Naive thymus-derived CD8-positive, alpha-beta T cell (primary cell): ENCODE measurements at regions not wholly inside any gene's neighbourhood (a gene's known extent, or its start where the extent isn't known, plus 50 kb on each side); places are given as distances from the start of the nearest gene placed in this dataset.
A peak's percentile ranks its signal among the peaks of the same experiment; 100 is the strongest.
"Not testable (repeated sequence)": the region's sequence is repeated elsewhere in the genome, so short reads cannot be mapped to it uniquely, and the experiment has no call there.

ENCODE experiments used
- ATAC-seq, 2 donors: fragments of 150-1000 bp; cut with Tn5 transposase in 1 of 2; sonication (Bioruptor Pico), chemical (Tn5 transposase) in 1 of 2; 1 replicate in 1 of 2; 2 replicates in 1 of 2; pipeline ENCODE4 v1.10.0; 2021; ENCODE audit warnings: mild to moderate bottlenecking in 2 of 2, moderate library complexity in 2 of 2
- POLR2A ChIA-PET: fragments of 350-600 bp; sonication (Branson Sonifier 250); formaldehyde crosslinking; loops from one replicate; lab custom pipeline; 2021; ENCODE audit warnings: antibody characterized with exemption; lab: Charles Lee
- DNase-seq, 10 donors: peaks; one replicate each; pipeline versions ENCODE4 v3.0.0 to v3.0.0-alpha.2; 2020 to 2022
- H3K27ac Mint-ChIP-seq, 10 donors: one replicate each; pipeline ENCODE4 v1.8.0; 2020 to 2022; ENCODE audit warnings: mild to moderate bottlenecking in 10 of 10, mixed read lengths in 10 of 10, moderate library complexity in 4 of 10, inconsistent platforms in 1 of 10
- H3K27me3 Mint-ChIP-seq, 5 donors: one replicate each; pipeline ENCODE4 v1.8.0; 2021 to 2022; ENCODE audit warnings: mixed read lengths in 5 of 5
- H3K36me3 Mint-ChIP-seq, 3 donors: one replicate each; pipeline ENCODE4 v1.8.0; 2020 to 2022; ENCODE audit warnings: mixed read lengths in 3 of 3, mild to moderate bottlenecking in 2 of 3, inconsistent platforms in 1 of 3
- H3K4me1 Mint-ChIP-seq, 4 donors: one replicate each; pipeline ENCODE4 v1.8.0; 2021 to 2022; ENCODE audit warnings: mixed read lengths in 4 of 4
- H3K4me3 Mint-ChIP-seq, 10 donors: one replicate each; pipeline ENCODE4 v1.8.0; 2020 to 2022; ENCODE audit warnings: mild to moderate bottlenecking in 10 of 10, mixed read lengths in 10 of 10, moderate library complexity in 6 of 10, inconsistent platforms in 1 of 10
- H3K9me3 Mint-ChIP-seq, 9 donors: one replicate each; pipeline ENCODE4 v1.8.0; 2020 to 2022; ENCODE audit warnings: mixed read lengths in 9 of 9, mild to moderate bottlenecking in 3 of 9, inconsistent platforms in 1 of 9, moderate library complexity in 1 of 9

DNA sequence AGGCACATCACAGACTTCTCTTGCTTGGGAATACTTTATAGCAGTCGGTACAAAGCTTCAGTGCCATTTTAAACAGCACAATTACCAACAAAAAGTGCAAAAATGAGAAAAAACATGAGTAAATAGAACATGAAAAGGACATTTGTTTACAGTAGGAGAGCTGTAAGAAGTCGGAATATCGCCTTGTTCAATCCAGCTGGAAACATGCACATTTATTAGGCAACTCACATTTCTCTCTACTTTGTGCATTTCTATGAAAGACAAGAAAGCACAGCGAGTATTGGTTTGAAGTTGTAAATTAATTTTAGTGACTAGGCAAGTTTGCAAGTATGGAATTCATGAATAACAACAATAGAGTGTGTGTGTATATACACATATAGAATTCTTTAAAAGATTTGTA, 484.7 kb downstream of the DACH1 start:
- H3K27ac Mint-ChIP-seq = no peak overlapping the region
- H3K4me1 Mint-ChIP-seq = peaks cover 0 to 2% (median 0%) of the 10 kb centered on the region in 4 donors
- POLR2A ChIA-PET = no interaction called here
- DNase-seq (no peak), ATAC-seq (no peak)
- no peaks in the 10 kb centered on the region for H3K27me3 Mint-ChIP-seq
- H3K4me3 Mint-ChIP-seq = no peak overlapping the region
- peaks cover 0 to 5% (median under 1%) of the 10 kb centered on the region in 9 donors for H3K9me3 Mint-ChIP-seq
- no peaks in the 10 kb centered on the region for H3K36me3 Mint-ChIP-seq

DNA sequence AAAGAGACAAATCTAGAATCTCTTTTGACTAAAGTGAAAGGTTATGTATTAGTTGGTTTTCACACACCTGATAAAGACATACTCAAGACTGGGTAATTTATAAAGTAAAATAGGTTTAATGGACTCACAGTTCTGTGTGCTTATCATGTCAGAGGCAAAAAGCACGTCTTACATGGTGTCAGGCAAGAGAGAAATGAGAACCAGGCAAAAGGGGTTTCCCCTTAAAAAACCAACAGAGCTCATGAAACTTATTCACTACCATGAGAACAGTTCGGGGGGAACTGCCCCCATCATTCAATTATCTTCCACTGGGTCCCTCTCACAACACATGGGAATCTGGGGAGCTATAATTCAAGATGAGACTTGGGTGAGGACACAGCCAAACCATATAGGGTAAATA, 486.8 kb downstream of the DACH1 start:
- H3K27me3 Mint-ChIP-seq = no peaks in the 10 kb centered on the region
- peaks cover 0 to 2% (median 0%) of the 10 kb centered on the region in 4 donors for H3K4me1 Mint-ChIP-seq
- H3K9me3 Mint-ChIP-seq = peaks cover 0 to 5% (median 0%) of the 10 kb centered on the region in 9 donors
- no peak overlapping the region for H3K4me3 Mint-ChIP-seq
- ATAC-seq (no peak), DNase-seq (no peak)
- no peak overlapping the region for H3K27ac Mint-ChIP-seq
- H3K36me3 Mint-ChIP-seq = no peaks in the 10 kb centered on the region
- POLR2A ChIA-PET = no interaction called here

DNA sequence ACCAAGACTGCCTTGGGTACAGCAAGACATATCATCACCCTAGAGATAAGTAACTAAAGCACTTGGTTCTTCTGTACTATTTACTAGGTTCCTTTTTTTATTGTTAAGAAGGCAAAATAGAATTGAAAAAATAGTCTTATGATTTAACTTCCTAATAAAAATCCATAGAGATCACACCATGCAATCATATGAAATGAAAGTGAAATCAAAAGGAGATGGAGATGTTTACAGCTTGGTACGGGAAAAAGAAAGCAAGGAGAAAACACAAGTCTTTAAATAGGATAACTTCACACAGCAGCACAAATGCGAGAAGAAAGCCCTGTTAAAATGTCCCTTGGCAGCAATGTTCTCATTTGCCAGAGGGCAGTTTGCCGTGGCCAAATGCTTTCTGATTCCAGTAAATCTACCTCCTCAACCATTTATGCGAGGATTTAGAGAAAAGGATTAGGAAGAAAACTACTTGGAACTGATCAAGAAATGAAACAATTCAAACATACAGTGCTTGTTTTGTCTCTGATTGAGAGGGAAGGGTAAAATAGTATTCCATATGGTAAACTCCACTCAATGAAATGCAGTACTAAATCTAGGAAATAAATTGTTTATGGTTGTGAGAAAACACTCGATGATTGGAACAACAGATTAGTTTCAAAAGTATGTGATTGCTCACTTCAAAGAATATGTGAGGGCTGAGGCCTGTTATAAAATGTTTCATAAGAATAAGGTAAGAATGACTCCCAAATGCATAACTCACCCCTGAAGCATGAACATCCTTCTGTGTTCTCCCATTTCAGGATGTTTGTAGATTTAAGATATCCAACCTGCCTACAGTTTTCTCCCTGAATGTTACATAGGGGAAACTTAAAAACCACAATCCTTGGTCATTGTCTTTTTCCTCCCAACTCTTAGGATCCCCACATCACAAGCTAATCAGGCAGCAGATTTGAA, 487.8 kb downstream of the DACH1 start:
- Mint-ChIP-seq H3K9me3 (peaks cover 0 to 5% (median 0%) of the 10 kb centered on the region in 9 donors), H3K27me3 (no peaks in the 10 kb centered on the region), H3K27ac (no peak overlapping the region), H3K4me3 (no peak overlapping the region), H3K4me1 (peaks cover 0 to 2% (median 0%) of the 10 kb centered on the region in 4 donors), H3K36me3 (no peaks in the 10 kb centered on the region)
- ATAC-seq = no peak
- POLR2A ChIA-PET = no interaction called here
- DNase-seq = no peak

DNA sequence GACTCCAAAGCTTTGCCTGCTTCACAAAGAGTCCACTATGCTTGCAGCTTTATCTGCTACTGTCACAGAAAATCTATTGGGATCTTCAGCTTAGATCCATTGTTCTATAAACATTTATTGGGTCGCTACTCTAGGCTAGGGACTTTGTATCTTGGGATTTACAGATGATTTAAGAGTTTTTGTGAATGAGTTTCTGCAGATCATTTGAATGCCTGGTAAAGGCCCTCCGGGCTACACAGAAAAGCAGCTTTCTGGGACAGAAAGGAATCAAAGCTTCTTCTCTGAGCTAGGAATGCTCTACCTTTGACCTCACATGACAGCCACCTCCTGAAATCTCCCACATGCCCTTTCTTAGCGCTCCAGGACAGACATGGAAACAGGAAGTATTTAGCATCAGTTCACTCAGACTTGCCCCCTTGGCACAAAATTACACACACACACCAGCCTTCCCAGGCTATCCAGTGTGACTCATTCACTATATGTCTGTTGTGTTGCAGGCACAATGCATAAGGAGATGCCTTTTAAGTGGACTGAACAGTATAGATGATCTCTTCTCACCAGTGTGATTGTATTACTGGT, 492.4 kb downstream of the DACH1 start:
- POLR2A ChIA-PET = no interaction called here
- H3K9me3 Mint-ChIP-seq = peaks cover 0 to under 1% (median 0%) of the 10 kb centered on the region in 9 donors
- peaks cover 0 to 2% (median 0%) of the 10 kb centered on the region in 4 donors for H3K4me1 Mint-ChIP-seq
- no peak overlapping the region for H3K4me3 Mint-ChIP-seq
- ATAC-seq (no peak), DNase-seq (no peak)
- H3K27me3 Mint-ChIP-seq = no peaks in the 10 kb centered on the region
- H3K27ac Mint-ChIP-seq = peak overlapping the region in 1 of 10 donors; percentile 5
- H3K36me3 Mint-ChIP-seq = no peaks in the 10 kb centered on the region

DNA sequence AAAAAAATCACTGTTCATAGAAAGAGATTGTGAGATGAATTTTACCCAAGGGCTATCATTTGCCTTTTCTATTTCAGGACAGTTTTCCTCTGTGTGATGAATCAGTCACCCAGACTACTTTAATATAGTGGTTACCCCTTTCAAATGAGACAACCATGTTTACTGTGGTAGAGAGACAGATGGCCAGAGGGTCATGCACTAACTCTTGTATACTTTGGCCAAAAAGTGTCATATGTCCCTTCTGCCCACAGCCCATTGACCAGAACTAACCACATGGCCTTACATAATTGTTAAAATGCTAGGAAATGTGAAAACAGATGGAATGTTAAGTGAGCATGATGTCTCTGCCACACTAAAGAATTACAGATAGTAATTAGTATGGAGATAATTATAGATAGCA, 498.7 kb downstream of the DACH1 start:
- Mint-ChIP-seq H3K4me1 (no peaks in the 10 kb centered on the region), H3K27me3 (no peaks in the 10 kb centered on the region), H3K27ac (no peak overlapping the region), H3K9me3 (peaks cover 0 to 7% (median 0%) of the 10 kb centered on the region in 9 donors), H3K36me3 (no peaks in the 10 kb centered on the region), H3K4me3 (no peak overlapping the region)
- DNase-seq (no peak), ATAC-seq (no peak)
- POLR2A ChIA-PET = no interaction called here

DNA sequence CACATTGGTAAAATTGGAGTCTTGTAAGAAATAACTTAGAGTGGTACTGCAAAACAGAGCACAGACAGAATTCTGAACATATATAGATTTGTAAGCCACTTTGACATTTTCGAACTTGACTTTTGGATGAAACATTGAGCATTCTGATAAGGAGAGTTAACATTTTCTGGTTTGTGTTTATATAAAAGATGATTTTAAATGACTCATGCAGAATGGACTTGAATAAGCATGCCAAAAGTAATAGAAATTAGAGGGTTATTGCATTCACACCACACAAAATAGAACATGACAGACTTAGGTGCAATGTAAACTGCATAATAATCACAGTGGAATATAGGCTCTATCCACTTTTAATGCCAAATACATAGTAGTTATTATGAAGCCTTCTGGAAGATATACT, 507.0 kb downstream of the DACH1 start:
- no peak overlapping the region for H3K4me3 Mint-ChIP-seq
- no peaks in the 10 kb centered on the region for H3K36me3 Mint-ChIP-seq
- DNase-seq = no peak
- ATAC-seq = no peak
- no peaks in the 10 kb centered on the region for H3K27me3 Mint-ChIP-seq
- H3K9me3 Mint-ChIP-seq = peaks cover 0 to 10% (median 0%) of the 10 kb centered on the region in 9 donors
- no peaks in the 10 kb centered on the region for H3K4me1 Mint-ChIP-seq
- H3K27ac Mint-ChIP-seq = no peak overlapping the region
- POLR2A ChIA-PET = no interaction called here

DNA sequence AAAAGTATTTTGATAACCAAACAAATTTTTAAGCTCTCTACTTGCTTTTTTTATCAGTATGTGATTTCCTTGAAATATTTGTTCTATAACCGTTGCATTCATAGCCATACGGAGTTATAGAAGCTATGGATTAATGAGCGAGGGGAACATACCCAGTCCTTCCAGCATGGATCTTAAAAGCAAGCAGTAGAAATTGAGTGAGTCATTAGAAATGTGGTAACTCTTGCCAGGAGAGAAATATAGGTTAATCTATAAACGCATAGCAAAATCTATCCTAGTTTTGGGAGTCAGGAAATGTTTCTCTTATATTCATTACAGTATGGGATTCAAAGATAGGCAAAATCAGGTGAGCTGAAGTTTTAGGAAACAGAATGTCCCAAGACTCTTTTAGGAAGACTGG, 507.4 kb downstream of the DACH1 start:
- Mint-ChIP-seq H3K4me3 (no peak overlapping the region), H3K36me3 (no peaks in the 10 kb centered on the region), H3K27ac (no peak overlapping the region), H3K4me1 (no peaks in the 10 kb centered on the region), H3K9me3 (peaks cover 0 to 8% (median 0%) of the 10 kb centered on the region in 9 donors), H3K27me3 (no peaks in the 10 kb centered on the region)
- ATAC-seq (no peak), DNase-seq (no peak)
- POLR2A ChIA-PET = no interaction called here

DNA sequence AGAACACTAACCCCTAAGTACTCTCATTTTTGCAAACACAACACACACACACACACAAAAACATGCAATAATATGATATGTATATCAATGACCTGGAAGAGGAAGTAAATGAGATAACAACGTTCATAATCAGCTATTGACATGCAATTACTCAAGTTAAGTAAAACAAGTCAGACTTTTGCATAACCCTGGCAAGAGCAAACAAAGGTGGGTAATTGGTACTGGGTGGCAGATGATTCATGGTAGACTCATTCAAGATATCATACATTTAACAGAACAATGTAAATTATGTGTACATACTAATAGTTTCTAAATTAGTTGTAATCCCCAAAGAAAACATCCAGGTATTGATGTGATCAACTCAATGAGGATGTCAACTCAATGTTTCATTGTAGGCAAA, 508.8 kb downstream of the DACH1 start:
- ATAC-seq = no peak

DNA sequence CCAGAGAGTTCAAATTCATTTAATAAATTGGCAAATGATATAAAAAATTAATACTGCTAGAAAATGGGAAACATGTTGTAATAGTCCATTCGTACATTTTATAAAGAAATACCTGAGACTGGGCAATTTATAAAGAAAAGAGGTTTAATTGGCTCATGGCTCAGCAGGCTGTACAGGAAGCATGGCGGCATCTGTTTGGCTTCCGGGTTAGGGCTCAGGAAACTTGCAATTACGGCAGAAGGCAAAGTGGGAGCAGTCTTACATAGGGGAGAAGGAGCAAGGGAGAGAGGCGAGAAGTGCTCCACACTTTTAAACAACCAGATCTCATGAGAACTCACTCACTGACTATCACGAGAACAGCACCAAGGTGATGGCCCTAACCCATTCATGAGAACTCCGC, 512.0 kb downstream of the DACH1 start:
- Mint-ChIP-seq H3K9me3 (peaks cover 0 to 5% (median 0%) of the 10 kb centered on the region in 9 donors), H3K36me3 (no peaks in the 10 kb centered on the region), H3K4me1 (no peaks in the 10 kb centered on the region), H3K27ac (no peak overlapping the region), H3K4me3 (no peak overlapping the region), H3K27me3 (no peaks in the 10 kb centered on the region)
- POLR2A ChIA-PET = no interaction called here
- DNase-seq (no peak), ATAC-seq (no peak)

More for the DNA sequence above, 508.8 kb downstream of the DACH1 start:
- Mint-ChIP-seq H3K4me3 (no peak overlapping the region), H3K4me1 (no peaks in the 10 kb centered on the region), H3K36me3 (no peaks in the 10 kb centered on the region), H3K9me3 (peaks cover 0 to 5% (median 0%) of the 10 kb centered on the region in 9 donors), H3K27me3 (no peaks in the 10 kb centered on the region), H3K27ac (no peak overlapping the region)
- POLR2A ChIA-PET = no interaction called here
- DNase-seq = no peak

DNA sequence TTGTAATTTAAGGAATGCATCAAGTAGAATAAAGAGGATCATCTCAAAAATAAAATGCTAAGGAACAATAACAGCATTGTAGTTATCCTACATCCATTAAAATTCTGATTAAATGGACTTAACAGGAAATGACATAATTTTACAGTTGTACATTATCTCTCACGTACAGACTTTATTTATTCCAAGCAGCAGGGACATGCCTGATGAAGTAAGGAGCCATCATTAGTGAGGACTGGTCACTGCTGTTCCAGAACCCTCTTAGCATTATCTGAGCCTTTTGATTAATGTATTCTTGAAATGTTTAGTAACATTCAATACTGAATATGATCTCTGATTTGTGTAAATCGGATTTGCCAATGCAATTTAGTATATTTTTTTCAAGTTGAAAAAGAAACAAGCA, 516.1 kb downstream of the DACH1 start:
- Mint-ChIP-seq H3K9me3 (peaks cover 0 to 3% (median 0%) of the 10 kb centered on the region in 9 donors), H3K36me3 (no peaks in the 10 kb centered on the region), H3K27ac (no peak overlapping the region), H3K27me3 (no peaks in the 10 kb centered on the region), H3K4me1 (no peaks in the 10 kb centered on the region), H3K4me3 (no peak overlapping the region)
- POLR2A ChIA-PET = no interaction called here
- ATAC-seq = no peak
- no peak for DNase-seq

DNA sequence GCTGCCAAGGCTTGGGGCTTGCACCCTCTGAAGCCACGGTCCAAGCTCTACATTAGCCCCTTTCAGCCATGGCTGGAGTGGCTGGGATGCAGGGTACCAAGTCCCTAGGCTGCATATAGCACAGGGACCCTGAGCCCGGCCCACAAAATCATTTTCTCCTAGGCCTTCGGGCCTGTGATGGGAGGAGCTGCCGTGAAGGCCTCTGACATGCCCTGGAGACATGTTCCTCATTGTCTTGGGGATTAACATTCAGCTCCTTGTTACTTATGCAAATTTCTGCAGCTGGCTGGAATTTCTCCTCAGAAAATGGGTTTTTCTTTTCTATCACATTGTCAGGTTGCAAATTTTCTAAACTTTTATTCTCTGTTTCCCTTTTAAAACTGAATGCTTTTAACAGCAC, 521.1 kb downstream of the DACH1 start:
- H3K4me3 Mint-ChIP-seq, DNase-seq, H3K36me3 Mint-ChIP-seq, H3K27me3 Mint-ChIP-seq, POLR2A ChIA-PET, H3K9me3 Mint-ChIP-seq, H3K27ac Mint-ChIP-seq, ATAC-seq, H3K4me1 Mint-ChIP-seq: not testable (repeated sequence)

DNA sequence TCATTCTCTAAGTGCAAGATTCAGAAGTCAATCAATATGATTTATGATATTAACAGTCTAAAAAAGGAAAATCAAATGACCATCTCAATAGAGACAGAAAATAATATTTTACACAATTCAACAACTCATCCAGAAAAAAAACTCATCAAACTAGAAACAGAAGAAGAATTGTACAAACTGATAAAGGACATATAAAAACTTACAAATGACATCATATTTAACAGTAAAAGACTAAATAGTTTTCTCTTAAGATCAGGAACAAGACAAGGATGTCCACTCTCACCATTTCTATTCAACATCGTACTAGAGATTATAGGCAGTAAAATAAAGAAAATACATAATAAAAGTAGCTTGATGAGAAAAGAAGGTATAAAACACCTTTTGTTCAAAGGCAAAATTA, 527.3 kb downstream of the DACH1 start:
- Mint-ChIP-seq H3K27me3 (peaks cover 0 to 3% (median 0%) of the 10 kb centered on the region in 5 donors), H3K4me3 (no peak overlapping the region), H3K9me3 (no peaks in the 10 kb centered on the region), H3K27ac (no peak overlapping the region), H3K36me3 (no peaks in the 10 kb centered on the region), H3K4me1 (no peaks in the 10 kb centered on the region)
- no peak for DNase-seq
- no peak for ATAC-seq
- POLR2A ChIA-PET = no interaction called here

DNA sequence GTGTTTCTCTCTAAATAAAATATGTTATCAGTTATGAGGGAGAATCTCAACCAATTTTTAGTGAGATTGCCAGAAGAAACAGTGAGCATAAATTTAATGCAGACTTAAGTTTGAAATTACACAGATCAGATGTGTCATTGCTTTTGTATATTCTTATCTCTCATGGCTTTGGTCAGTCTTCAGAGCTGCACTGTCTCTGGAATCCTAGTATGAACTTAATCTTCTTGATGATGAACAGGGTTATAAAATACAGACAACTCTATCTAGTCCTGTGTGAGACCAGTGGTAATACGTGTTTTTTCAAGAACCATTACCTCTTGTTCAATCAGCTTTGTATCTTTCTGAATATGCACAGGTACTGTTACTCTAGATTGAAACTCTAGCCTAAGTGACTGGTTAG, 528.0 kb downstream of the DACH1 start:
- Mint-ChIP-seq H3K27me3 (peaks cover 0 to 3% (median 0%) of the 10 kb centered on the region in 5 donors), H3K27ac (no peak overlapping the region), H3K9me3 (no peaks in the 10 kb centered on the region), H3K4me1 (no peaks in the 10 kb centered on the region), H3K4me3 (no peak overlapping the region), H3K36me3 (no peaks in the 10 kb centered on the region)
- POLR2A ChIA-PET = interaction anchor here (0.7 kb wide), 1 partner anchor 17 kb away, joined by 3 read pairs; no protein-coding TSS in a partner anchor
- ATAC-seq (no peak), DNase-seq (no peak)
